GM10248 (cell line): ENCODE measurements at regions not wholly inside any gene's neighbourhood (a gene's known extent, or its start where the extent isn't known, plus 50 kb on each side); places are given as distances from the start of the nearest gene placed in this dataset.

ENCODE experiments used
- CTCF ChIA-PET: fragments of 300-600 bp; sonication (Branson Sonifier 250); formaldehyde crosslinking; extraction: SDS; loops from one replicate; lab custom pipeline; 2021; ENCODE audit warnings: antibody characterized with exemption; lab: Yijun Ruan, JAX
- POLR2A ChIA-PET: fragments of 350-650 bp; sonication (Branson Sonifier 250); formaldehyde crosslinking; extraction: SDS; loops from one replicate; lab custom pipeline; 2020; ENCODE audit warnings: antibody characterized with exemption; lab: Yijun Ruan, JAX
- DNase-seq: peaks from one replicate; pipeline ENCODE4 v3.0.0; 2012; ENCODE audit errors: extremely low spot score
- TF ChIP-seq, protein P1 (sequence below): IDR thresholded peaks from 2 replicates; pipeline ENCODE4 v1.5.1; 2012; ENCODE audit warnings: mild to moderate bottlenecking, low read depth; ENCODE audit errors: extremely low read depth, missing control alignments, control extremely low read depth

- POLR2A ChIA-PET: no interaction called here
- TF ChIP-seq, protein P1, sequence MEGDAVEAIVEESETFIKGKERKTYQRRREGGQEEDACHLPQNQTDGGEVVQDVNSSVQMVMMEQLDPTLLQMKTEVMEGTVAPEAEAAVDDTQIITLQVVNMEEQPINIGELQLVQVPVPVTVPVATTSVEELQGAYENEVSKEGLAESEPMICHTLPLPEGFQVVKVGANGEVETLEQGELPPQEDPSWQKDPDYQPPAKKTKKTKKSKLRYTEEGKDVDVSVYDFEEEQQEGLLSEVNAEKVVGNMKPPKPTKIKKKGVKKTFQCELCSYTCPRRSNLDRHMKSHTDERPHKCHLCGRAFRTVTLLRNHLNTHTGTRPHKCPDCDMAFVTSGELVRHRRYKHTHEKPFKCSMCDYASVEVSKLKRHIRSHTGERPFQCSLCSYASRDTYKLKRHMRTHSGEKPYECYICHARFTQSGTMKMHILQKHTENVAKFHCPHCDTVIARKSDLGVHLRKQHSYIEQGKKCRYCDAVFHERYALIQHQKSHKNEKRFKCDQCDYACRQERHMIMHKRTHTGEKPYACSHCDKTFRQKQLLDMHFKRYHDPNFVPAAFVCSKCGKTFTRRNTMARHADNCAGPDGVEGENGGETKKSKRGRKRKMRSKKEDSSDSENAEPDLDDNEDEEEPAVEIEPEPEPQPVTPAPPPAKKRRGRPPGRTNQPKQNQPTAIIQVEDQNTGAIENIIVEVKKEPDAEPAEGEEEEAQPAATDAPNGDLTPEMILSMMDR: no peak
- DNase-seq: no peak
- CTCF ChIA-PET: interaction anchor here (1.0 to 1.6 kb wide), 5 partner anchors 9 to 168 kb away, joined by 3 to 6 read pairs (median 4); no protein-coding TSS in a partner anchor
Measured at GRCh38 chr5:68454172-68454571, 238.6 kb downstream of the PIK3R1 start.

GRCh38 chr5:68454766-68455165 lies 239.2 kb downstream of the PIK3R1 start:
- DNase-seq: no peak
- ChIA-PET POLR2A (no interaction called here), CTCF (interaction anchor here (1.0 to 1.6 kb wide), 6 partner anchors 8 to 168 kb away, joined by 3 to 6 read pairs (median 4); no protein-coding TSS in a partner anchor)
- TF ChIP-seq, protein P1: no peak

- ChIA-PET POLR2A (no interaction called here), CTCF (interaction anchor here (1.0 to 1.6 kb wide), 7 partner anchors 8 to 169 kb away, joined by 3 to 6 read pairs (median 4); no protein-coding TSS in a partner anchor)
- DNase-seq: no peak
- TF ChIP-seq, protein P1: no peak
Measured at GRCh38 chr5:68455216-68455615, 239.7 kb downstream of the PIK3R1 start.

DNA sequence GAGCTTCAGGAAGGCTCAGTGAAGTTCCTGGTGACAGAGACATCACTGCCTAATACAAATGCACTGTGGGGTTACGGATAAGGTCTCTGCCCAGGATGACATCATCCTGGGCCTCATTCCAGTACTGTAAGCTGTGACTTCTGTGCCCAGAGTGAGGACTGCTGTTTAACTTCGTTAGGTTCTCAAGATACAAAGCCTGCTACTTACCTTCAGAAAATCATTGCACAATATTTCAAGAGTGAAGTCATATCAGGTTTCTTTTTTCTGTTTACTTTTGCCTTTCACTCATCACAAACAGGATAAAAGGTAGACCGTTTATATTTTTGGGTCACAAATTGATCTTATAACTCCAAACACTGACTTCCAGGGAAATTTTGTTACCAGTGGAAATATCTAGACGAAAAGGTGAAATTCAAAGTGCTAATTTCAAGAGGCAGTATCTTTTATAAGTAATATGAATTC lies 241.2 kb downstream of the PIK3R1 start:
- TF ChIP-seq, protein P1: no peak
- POLR2A ChIA-PET: no interaction called here
- CTCF ChIA-PET: interaction anchor here (1.3 to 1.9 kb wide), 6 partner anchors 9 to 170 kb away, joined by 3 to 7 read pairs (median 4); no protein-coding TSS in a partner anchor
- DNase-seq: no peak

GRCh38 chr5:68457285-68457684 lies 241.7 kb downstream of the PIK3R1 start:
- no peak for DNase-seq
- ChIA-PET CTCF (interaction anchor here (1.3 to 1.9 kb wide), 5 partner anchors 10 to 171 kb away, joined by 3 to 7 read pairs (median 4); no protein-coding TSS in a partner anchor), POLR2A (no interaction called here)
- TF ChIP-seq, protein P1: no peak

DNA sequence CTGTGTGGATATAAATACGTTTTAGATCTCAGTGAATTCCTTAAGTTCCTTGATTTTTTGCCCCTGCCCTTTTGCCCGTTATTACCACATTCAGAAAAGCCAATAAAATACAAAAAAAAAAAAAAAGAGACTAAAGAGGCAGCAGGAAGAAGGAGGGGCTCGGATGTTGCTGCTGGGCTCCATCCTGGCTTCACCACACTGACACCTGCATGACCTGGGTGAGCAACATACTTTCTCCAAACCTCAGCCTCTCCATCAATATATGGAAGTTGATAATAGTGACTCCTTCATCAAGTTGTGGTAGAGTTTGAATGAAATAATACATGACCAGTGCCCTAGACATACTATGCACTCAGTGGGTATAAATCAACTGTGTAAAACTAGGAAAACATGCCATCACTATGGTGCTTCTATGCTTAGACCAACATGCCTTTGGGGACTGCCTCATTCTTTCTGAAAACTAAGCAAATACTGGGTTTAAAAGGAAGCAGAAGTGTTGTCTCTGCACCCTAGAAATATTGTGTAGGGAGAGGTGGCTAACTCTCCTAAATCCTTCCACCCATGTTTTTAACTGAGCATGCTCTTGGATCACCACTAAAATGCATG lies 243.0 kb downstream of the PIK3R1 start:
- POLR2A ChIA-PET: no interaction called here
- CTCF ChIA-PET: interaction anchor here (1.0 to 5.5 kb wide), 2 partner anchors 10 to 172 kb away, joined by 6 to 56 read pairs; no protein-coding TSS in a partner anchor
- TF ChIP-seq, protein P1: no peak
- DNase-seq: no peak
